ENCODE measurements at regions not wholly inside any gene's neighbourhood (a gene's known extent, or its start where the extent isn't known, plus 50 kb on each side); places are given as distances from the start of the nearest gene placed in this dataset.
A peak's percentile ranks its signal among the peaks of the same experiment; 100 is the strongest.

DNA sequence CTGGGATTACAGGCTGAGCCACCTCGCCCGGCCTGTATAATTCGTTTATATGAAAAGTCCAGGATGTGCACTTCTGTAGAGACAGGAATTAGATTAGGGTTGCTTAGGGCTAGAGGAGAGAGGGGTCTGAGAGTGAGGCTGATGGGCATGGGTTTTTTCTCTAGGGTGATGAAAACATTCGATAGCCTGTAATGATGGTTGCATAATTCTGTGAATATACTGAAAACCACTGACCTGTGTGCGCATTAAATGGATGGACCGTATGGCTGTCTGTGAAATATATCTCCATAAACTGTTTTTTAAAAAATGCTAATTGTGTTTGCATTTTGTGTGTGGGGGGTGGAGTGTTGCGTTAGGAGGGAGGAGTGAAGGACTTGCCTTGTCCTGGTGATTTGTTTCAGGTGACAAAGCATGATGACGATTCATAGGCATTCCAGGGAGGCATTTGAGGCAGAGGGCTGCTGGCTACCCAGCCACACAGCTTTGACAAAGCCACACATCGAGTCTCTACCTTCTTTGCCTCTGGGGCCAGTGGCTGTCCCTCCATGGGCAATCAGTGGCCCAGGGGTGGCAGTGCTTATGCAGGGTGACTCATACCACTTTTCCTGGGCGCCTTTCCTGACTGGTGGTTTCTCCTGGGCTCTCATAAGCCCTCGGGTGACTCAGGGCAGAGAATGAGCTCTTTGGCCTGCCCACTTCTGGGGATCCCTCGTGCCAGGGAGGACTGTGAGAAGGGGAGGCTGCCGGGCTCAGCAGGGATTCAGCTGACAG lies 148.5 kb upstream of the WSCD1 start:
- Histone ChIP-seq H3K9me3 (ENCODE audit: control insufficient read depth, low read depth, low read length) (no peaks in the 10 kb centered on the region), H2BK12ac (ENCODE audit: insufficient read length, low read depth, low read length) (no peak overlapping the region), H3K9ac (ENCODE audit: extremely low read depth, insufficient read length, low read length) (no peak overlapping the region), H3K4me2 (ENCODE audit: insufficient read depth, insufficient read length, low read length) (no peak overlapping the region), H2BK120ac (ENCODE audit: low read depth, low read length, poor library complexity, severe bottlenecking) (no peak overlapping the region), H3K79me2 (ENCODE audit: insufficient read depth, low read length) (no peaks in the 10 kb centered on the region), H4K20me1 (ENCODE audit: control insufficient read depth, insufficient read depth, insufficient read length) (no peaks in the 10 kb centered on the region), H3T11ph (ENCODE audit: low read length) (no peak overlapping the region), H3K4ac (ENCODE audit: low read depth, low read length) (no peak overlapping the region), H3K27me3 (ENCODE audit: insufficient read depth, low read length) (no peaks in the 10 kb centered on the region), H3K18ac (ENCODE audit: insufficient read length, low read depth, low read length) (no peak overlapping the region), H3K79me1 (ENCODE audit: insufficient read depth, low read depth, low read length, poor library complexity, severe bottlenecking) (no peaks in the 10 kb centered on the region), H3K14ac (ENCODE audit: insufficient read depth, low read length) (no peak overlapping the region), H3K56ac (ENCODE audit: insufficient read length, low read depth, low read length) (no peak overlapping the region), H3K27ac (ENCODE audit: insufficient read length, low read depth, low read length) (no peak overlapping the region), H4K8ac (replicated peaks; ENCODE audit: insufficient read length, low read depth, low read length) (no peak overlapping the region), H2BK20ac (ENCODE audit: low read depth, low read length, poor library complexity, severe bottlenecking) (no peak overlapping the region), H3K23ac (ENCODE audit: insufficient read length, low read depth, low read length) (no peak overlapping the region), H2BK15ac (ENCODE audit: low read depth, low read length) (no peak overlapping the region), H3K4me1 (ENCODE audit: insufficient read depth, low read length) (peaks cover 3% of the 10 kb centered on the region; the same call in 1 of the 2 replicates), H2AK5ac (ENCODE audit: insufficient read length, low read length) (no peak overlapping the region), H4K5ac (ENCODE audit: insufficient read length, low read depth, low read length) (no peak overlapping the region), H4K91ac (ENCODE audit: insufficient read length, low read depth, low read length) (no peak overlapping the region), H2BK5ac (ENCODE audit: insufficient read length, low read length) (no peak overlapping the region), H2AFZ (ENCODE audit: low read length) (no peak overlapping the region), H3K23me2 (ENCODE audit: insufficient read length, low read depth, low read length, poor library complexity, severe bottlenecking) (no peaks in the 10 kb centered on the region)
- H3K36me3 Mint-ChIP-seq (ENCODE audit: insufficient read depth in 1 of 3, low read depth in 3 of 3) = no peaks in the 10 kb centered on the region
- H3K4me3 Mint-ChIP-seq = no peak overlapping the region
- WGBS (ENCODE audit: extremely low coverage, insufficient read length, low lambda C conversion rate) = no CpG with 5 or more reads among the region's 13 CpGs
- H3K27me3 Mint-ChIP-seq (ENCODE audit: low read depth) = peaks cover 4% of the 10 kb centered on the region; the same call in 1 of the 2 replicates
- no peak for DNase-seq
- no peaks in the 10 kb centered on the region for H3K9me3 Mint-ChIP-seq
- H3K4me1 Mint-ChIP-seq = peaks cover 29 to 35% of the 10 kb centered on the region in 2 experiments
- no peak for TF ChIP-seq CTCF (conservative IDR thresholded peaks at IDR 0.05)
- peak overlapping the region in 1 of 3 experiments; percentile 26; a peak in 2 of 7 replicates for H3K27ac Mint-ChIP-seq
